ENCODE measurements at regions not wholly inside any gene's neighbourhood (a gene's known extent, or its start where the extent isn't known, plus 50 kb on each side); places are given as distances from the start of the nearest gene placed in this dataset.

- peaks cover 61% of the 10 kb centered on the region for H3K4me1 ChIP-seq (ENCODE audit: insufficient read depth, low read length, poor library complexity, severe bottlenecking)
- peak overlapping the region; percentile 65 for H3K4me2 ChIP-seq (ENCODE audit: low read depth, low read length, poor library complexity, severe bottlenecking)
- H2AFZ ChIP-seq (ENCODE audit: low read length), result no peak overlapping the region
- H4K20me1 ChIP-seq (ENCODE audit: insufficient read depth, low read length, poor library complexity, severe bottlenecking), result no peaks in the 10 kb centered on the region
- H3K27me3 ChIP-seq (ENCODE audit: insufficient read depth, low read length, poor library complexity, severe bottlenecking), result no peaks in the 10 kb centered on the region
- peak overlapping the region; percentile 41 for H3K4me3 ChIP-seq (ENCODE audit: low read length, poor library complexity, severe bottlenecking)
- no peaks in the 10 kb centered on the region for H3K9me3 ChIP-seq (ENCODE audit: insufficient read depth, low read depth, low read length)
- H3K36me3 ChIP-seq (ENCODE audit: insufficient read depth, low read length), result no peaks in the 10 kb centered on the region
- no peaks in the 10 kb centered on the region for H3K9me2 ChIP-seq (replicated peaks; ENCODE audit: low read depth, low read length)
- H3K9ac ChIP-seq (ENCODE audit: low read depth, low read length, poor library complexity, severe bottlenecking), result peak overlapping the region; percentile 41
- TF ChIP-seq EZH2phosphoT487 (IDR thresholded peaks at IDR 0.05; ENCODE audit: borderline replicate concordance), result no peak
- TF ChIP-seq CTCF (conservative IDR thresholded peaks at IDR 0.05; ENCODE audit: low read length), result no peak
- no peaks in the 10 kb centered on the region for H3K79me2 ChIP-seq (ENCODE audit: insufficient read depth, low read length)
- H3F3A ChIP-seq (ENCODE audit: low read depth), result 0 out of 2 replicates have a peak, but pooled peaks cover 7% of the 10 kb centered on the region
Measured at GRCh38 chr1:157357111-157357510, 195.2 kb downstream of the FCRL5 start.

- TF ChIP-seq CTCF (conservative IDR thresholded peaks at IDR 0.05; ENCODE audit: low read length), result no peak
- no peak for TF ChIP-seq EZH2phosphoT487 (IDR thresholded peaks at IDR 0.05; ENCODE audit: borderline replicate concordance)
- Histone ChIP-seq H3K9me2 (replicated peaks; ENCODE audit: low read depth, low read length) (no peaks in the 10 kb centered on the region), H3K9ac (ENCODE audit: low read depth, low read length, poor library complexity, severe bottlenecking) (peak overlapping the region; percentile 41), H3K4me3 (ENCODE audit: low read length, poor library complexity, severe bottlenecking) (peak overlapping the region; percentile 41), H3F3A (ENCODE audit: low read depth) (0 out of 2 replicates have a peak, but pooled peaks cover 7% of the 10 kb centered on the region), H3K27me3 (ENCODE audit: insufficient read depth, low read length, poor library complexity, severe bottlenecking) (no peaks in the 10 kb centered on the region), H3K79me2 (ENCODE audit: insufficient read depth, low read length) (no peaks in the 10 kb centered on the region), H2AFZ (ENCODE audit: low read length) (no peak overlapping the region), H3K9me3 (ENCODE audit: insufficient read depth, low read depth, low read length) (no peaks in the 10 kb centered on the region), H4K20me1 (ENCODE audit: insufficient read depth, low read length, poor library complexity, severe bottlenecking) (no peaks in the 10 kb centered on the region), H3K4me2 (ENCODE audit: low read depth, low read length, poor library complexity, severe bottlenecking) (peak overlapping the region; percentile 65), H3K4me1 (ENCODE audit: insufficient read depth, low read length, poor library complexity, severe bottlenecking) (peaks cover 61% of the 10 kb centered on the region), H3K36me3 (ENCODE audit: insufficient read depth, low read length) (no peaks in the 10 kb centered on the region)
Measured at GRCh38 chr1:157356601-157357000, 195.7 kb downstream of the FCRL5 start.

- no peak overlapping the region for H3K4me3 ChIP-seq (ENCODE audit: low read length, poor library complexity, severe bottlenecking)
- H3K9me3 ChIP-seq (ENCODE audit: insufficient read depth, low read depth, low read length), result no peaks in the 10 kb centered on the region
- no peak for TF ChIP-seq EZH2phosphoT487 (IDR thresholded peaks at IDR 0.05; ENCODE audit: borderline replicate concordance)
- 0 out of 2 replicates have a peak, but pooled peaks have one; percentile 11 for TF ChIP-seq CTCF (conservative IDR thresholded peaks at IDR 0.05; ENCODE audit: low read length)
- H3F3A ChIP-seq (ENCODE audit: low read depth), result 0 out of 2 replicates have a peak, but pooled peaks cover 7% of the 10 kb centered on the region
- no peaks in the 10 kb centered on the region for H3K27me3 ChIP-seq (ENCODE audit: insufficient read depth, low read length, poor library complexity, severe bottlenecking)
- no peak overlapping the region for H3K4me2 ChIP-seq (ENCODE audit: low read depth, low read length, poor library complexity, severe bottlenecking)
- 0 out of 2 replicates have a peak overlapping the region, but pooled peaks have one; percentile 10 for H2AFZ ChIP-seq (ENCODE audit: low read length)
- H3K79me2 ChIP-seq (ENCODE audit: insufficient read depth, low read length), result no peaks in the 10 kb centered on the region
- no peaks in the 10 kb centered on the region for H3K36me3 ChIP-seq (ENCODE audit: insufficient read depth, low read length)
- H4K20me1 ChIP-seq (ENCODE audit: insufficient read depth, low read length, poor library complexity, severe bottlenecking), result no peaks in the 10 kb centered on the region
- H3K9ac ChIP-seq (ENCODE audit: low read depth, low read length, poor library complexity, severe bottlenecking), result no peak overlapping the region
- peaks cover 50% of the 10 kb centered on the region for H3K4me1 ChIP-seq (ENCODE audit: insufficient read depth, low read length, poor library complexity, severe bottlenecking)
- no peaks in the 10 kb centered on the region for H3K9me2 ChIP-seq (replicated peaks; ENCODE audit: low read depth, low read length)
Measured at GRCh38 chr1:157353546-157353945, 198.8 kb downstream of the FCRL5 start.

Data from Loucy (cell line).